ENCODE measurements at regions not wholly inside any gene's neighbourhood (a gene's known extent, or its start where the extent isn't known, plus 50 kb on each side); places are given as distances from the start of the nearest gene placed in this dataset.
"Not testable (repeated sequence)": the region's sequence is repeated elsewhere in the genome, so short reads cannot be mapped to it uniquely, and the experiment has no call there.

DNA sequence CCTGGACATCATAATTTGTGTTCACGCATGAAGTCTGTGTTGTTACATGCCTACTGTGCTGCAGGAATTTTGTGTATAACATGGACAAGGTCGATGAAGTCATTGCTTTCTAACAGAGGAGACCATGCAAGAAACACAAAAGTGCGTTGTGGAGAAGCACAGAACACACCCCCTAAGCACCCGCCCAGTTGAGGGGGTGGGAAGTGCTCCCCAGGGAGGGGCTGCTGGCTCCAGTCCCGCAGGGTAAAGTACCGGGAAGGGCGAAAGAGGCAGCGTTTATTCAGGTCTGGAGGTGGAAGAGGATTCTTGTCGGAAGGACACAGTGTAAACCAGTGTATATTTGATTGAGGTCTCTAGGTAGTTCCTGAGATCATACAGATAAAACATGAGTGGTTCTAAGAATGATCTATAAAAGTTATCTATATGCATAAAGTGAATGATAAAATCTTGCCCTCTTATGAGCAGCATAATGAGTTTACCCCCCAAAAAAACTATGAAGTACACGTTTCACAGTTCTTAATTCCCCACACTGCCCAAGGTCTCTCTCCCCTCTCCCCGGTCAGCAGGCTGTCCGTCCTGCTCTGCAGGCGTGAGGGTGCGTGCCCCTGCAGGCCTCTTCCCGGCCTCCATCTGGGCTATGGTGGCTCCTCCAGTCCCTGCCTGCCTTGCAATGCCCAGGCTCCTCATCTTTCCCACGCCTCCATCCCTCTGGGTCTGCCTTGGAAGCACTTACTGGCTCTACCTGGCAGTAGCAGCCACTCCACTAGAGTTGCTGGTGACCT lies 159.7 kb downstream of the THBS2 start:
- ATAC-seq (ENCODE audit: low read depth) (no peak), DNase-seq (ENCODE audit: low spot score) (no peak)
- Histone ChIP-seq H3K36me3 (ENCODE audit: low read depth) (no peaks in the 10 kb centered on the region), H3K4me3 (ENCODE audit: severe bottlenecking) (no peak overlapping the region), H3K27ac (ENCODE audit: poor library complexity, severe bottlenecking) (no peak overlapping the region), H3K27me3 (ENCODE audit: insufficient read depth, poor library complexity, severe bottlenecking) (no peaks in the 10 kb centered on the region), H3K9me3 (ENCODE audit: severe bottlenecking) (peaks cover 12% of the 10 kb centered on the region), H3K4me1 (ENCODE audit: insufficient read depth, poor library complexity, severe bottlenecking) (no peaks in the 10 kb centered on the region)
- TF ChIP-seq, protein P1, sequence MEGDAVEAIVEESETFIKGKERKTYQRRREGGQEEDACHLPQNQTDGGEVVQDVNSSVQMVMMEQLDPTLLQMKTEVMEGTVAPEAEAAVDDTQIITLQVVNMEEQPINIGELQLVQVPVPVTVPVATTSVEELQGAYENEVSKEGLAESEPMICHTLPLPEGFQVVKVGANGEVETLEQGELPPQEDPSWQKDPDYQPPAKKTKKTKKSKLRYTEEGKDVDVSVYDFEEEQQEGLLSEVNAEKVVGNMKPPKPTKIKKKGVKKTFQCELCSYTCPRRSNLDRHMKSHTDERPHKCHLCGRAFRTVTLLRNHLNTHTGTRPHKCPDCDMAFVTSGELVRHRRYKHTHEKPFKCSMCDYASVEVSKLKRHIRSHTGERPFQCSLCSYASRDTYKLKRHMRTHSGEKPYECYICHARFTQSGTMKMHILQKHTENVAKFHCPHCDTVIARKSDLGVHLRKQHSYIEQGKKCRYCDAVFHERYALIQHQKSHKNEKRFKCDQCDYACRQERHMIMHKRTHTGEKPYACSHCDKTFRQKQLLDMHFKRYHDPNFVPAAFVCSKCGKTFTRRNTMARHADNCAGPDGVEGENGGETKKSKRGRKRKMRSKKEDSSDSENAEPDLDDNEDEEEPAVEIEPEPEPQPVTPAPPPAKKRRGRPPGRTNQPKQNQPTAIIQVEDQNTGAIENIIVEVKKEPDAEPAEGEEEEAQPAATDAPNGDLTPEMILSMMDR (IDR thresholded peaks at IDR 0.05; ENCODE audit: poor library complexity, severe bottlenecking) = no peak

DNA sequence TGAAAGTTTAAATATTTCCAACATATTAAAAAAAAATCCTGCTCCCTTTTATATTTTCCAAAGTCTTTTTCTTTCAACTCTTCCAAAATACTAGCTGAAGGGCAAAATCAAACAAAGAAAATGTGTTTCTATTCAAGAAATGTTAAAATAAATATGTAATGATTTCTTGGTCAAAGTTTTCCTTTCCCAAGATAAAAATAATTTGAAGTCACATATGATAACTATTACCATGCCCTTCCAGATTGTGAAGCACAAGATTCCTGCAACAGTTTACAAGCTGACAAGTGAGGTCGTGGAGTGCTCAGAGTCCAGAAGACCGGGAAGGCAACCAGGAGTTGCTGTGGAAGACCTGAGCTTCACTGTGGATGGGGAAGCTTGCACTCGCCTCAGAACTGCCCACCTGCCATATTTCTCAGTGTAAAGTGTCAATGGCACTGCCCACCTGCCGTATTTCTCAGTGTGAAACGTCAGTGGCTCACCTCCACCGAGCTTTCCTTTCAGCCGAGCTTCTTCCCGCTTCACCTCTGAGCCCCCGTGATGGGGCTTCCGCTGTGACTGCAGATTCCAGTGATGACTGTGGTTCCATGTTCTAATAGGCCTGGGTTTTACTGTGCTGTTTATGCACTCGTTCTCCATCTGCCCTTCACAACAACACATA lies 160.5 kb downstream of the THBS2 start:
- TF ChIP-seq, protein P1 (IDR thresholded peaks at IDR 0.05; ENCODE audit: poor library complexity, severe bottlenecking) = no peak

DNA sequence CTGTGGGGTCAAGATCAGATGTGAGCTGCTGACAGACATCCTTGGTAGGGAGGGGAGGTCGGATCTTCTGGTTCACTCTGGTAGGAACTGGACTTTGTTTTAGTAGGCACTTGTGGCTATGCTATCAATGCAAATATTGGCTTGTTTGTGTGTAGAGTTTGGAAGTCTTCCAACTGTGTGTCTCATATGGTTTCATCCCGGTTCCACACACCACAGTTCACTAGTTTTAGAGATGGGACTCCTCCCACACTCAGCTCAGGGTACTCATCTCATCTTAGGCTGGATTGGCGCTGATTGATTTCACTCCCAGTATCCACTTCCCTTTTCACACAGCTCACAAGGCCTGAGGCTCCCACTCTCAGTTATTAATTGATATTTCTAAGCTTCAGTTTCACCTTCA lies 161.3 kb downstream of the THBS2 start:
- Histone ChIP-seq H3K36me3 (ENCODE audit: low read depth) (no peaks in the 10 kb centered on the region), H3K27ac (ENCODE audit: poor library complexity, severe bottlenecking) (no peak overlapping the region), H3K9me3 (ENCODE audit: severe bottlenecking) (peaks cover 13% of the 10 kb centered on the region), H3K4me3 (ENCODE audit: severe bottlenecking) (no peak overlapping the region), H3K27me3 (ENCODE audit: insufficient read depth, poor library complexity, severe bottlenecking) (no peaks in the 10 kb centered on the region), H3K4me1 (ENCODE audit: insufficient read depth, poor library complexity, severe bottlenecking) (no peaks in the 10 kb centered on the region)
- ATAC-seq (ENCODE audit: low read depth) (no peak), DNase-seq (ENCODE audit: low spot score) (no peak)
- TF ChIP-seq, protein P1 (IDR thresholded peaks at IDR 0.05; ENCODE audit: poor library complexity, severe bottlenecking) = no peak

More for the DNA sequence above, 160.5 kb downstream of the THBS2 start:
- H3K36me3 ChIP-seq (ENCODE audit: low read depth) = no peaks in the 10 kb centered on the region
- no peak overlapping the region for H3K4me3 ChIP-seq (ENCODE audit: severe bottlenecking)
- H3K4me1 ChIP-seq (ENCODE audit: insufficient read depth, poor library complexity, severe bottlenecking) = no peaks in the 10 kb centered on the region
- H3K27me3 ChIP-seq (ENCODE audit: insufficient read depth, poor library complexity, severe bottlenecking) = no peaks in the 10 kb centered on the region
- peaks cover 13% of the 10 kb centered on the region for H3K9me3 ChIP-seq (ENCODE audit: severe bottlenecking)
- H3K27ac ChIP-seq (ENCODE audit: poor library complexity, severe bottlenecking) = no peak overlapping the region
- DNase-seq (ENCODE audit: low spot score) (no peak), ATAC-seq (ENCODE audit: low read depth) (no peak)

DNA sequence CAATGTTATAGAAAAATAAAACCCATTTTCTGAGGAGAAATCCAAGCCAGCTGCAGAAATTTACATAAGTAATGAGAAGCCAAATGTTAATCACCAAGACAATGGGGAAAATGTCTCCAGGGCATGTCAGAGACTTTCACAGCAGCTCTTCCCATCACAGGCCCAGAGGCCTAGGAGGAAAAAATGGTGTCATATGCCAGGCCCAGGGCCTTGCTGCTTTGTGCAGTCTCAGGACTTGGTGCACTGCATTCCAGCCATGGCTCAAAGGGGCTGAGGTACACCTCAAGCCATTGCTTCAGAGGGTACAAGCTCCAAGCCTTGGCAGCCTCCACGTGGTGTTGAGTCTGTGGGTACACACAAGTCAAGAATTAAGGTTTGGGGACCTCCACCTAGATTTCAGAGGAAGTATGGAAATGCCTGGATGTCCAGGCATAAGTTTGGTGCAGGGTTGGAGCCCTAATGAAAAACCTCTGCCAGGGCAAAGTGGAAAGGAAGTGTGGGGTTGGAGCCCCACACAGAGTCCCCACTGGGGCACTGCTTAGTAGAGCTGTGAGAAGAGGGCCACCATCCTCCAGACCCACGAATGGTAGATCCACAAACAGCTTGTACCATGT lies 163.0 kb downstream of the THBS2 start:
- not testable (repeated sequence) for DNase-seq (ENCODE audit: low spot score); H3K36me3 ChIP-seq (ENCODE audit: low read depth); H3K4me3 ChIP-seq (ENCODE audit: severe bottlenecking); H3K27me3 ChIP-seq (ENCODE audit: insufficient read depth, poor library complexity, severe bottlenecking); ATAC-seq (ENCODE audit: low read depth); H3K27ac ChIP-seq (ENCODE audit: poor library complexity, severe bottlenecking); H3K4me1 ChIP-seq (ENCODE audit: insufficient read depth, poor library complexity, severe bottlenecking)
- H3K9me3 ChIP-seq (ENCODE audit: severe bottlenecking) = peaks cover 13% of the 10 kb centered on the region

DNA sequence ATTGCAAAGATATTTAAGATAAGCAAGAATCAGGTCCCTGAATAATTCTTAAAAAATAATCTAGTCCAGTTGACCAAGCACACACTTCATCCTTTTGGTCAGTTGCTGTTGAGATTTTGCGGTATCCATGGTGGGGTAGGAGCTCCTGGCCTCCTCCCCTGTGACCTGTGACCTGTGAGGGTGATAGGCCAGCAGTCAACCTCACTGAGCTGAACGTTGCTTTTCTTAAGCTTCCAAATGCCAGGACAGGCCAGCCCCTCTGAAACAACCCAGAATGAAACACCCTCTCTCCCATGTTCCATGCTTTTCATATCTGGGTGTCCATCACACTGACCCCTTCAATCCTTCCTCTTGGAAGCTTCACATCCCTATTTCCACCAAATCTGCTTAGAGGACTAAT lies 164.9 kb downstream of the THBS2 start:
- Histone ChIP-seq H3K36me3 (ENCODE audit: low read depth) (no peaks in the 10 kb centered on the region), H3K4me1 (ENCODE audit: insufficient read depth, poor library complexity, severe bottlenecking) (no peaks in the 10 kb centered on the region), H3K27ac (ENCODE audit: poor library complexity, severe bottlenecking) (no peak overlapping the region), H3K9me3 (ENCODE audit: severe bottlenecking) (peaks cover 13% of the 10 kb centered on the region), H3K4me3 (ENCODE audit: severe bottlenecking) (no peak overlapping the region), H3K27me3 (ENCODE audit: insufficient read depth, poor library complexity, severe bottlenecking) (no peaks in the 10 kb centered on the region)
- DNase-seq (ENCODE audit: low spot score) (no peak), ATAC-seq (ENCODE audit: low read depth) (no peak)
- TF ChIP-seq, protein P1 (IDR thresholded peaks at IDR 0.05; ENCODE audit: poor library complexity, severe bottlenecking) = no peak

Data from RWPE2 (cell line).